ENCODE measurements at regions not wholly inside any gene's neighbourhood (a gene's known extent, or its start where the extent isn't known, plus 50 kb on each side); places are given as distances from the start of the nearest gene placed in this dataset.
"Not testable (repeated sequence)": the region's sequence is repeated elsewhere in the genome, so short reads cannot be mapped to it uniquely, and the experiment has no call there.

DNA sequence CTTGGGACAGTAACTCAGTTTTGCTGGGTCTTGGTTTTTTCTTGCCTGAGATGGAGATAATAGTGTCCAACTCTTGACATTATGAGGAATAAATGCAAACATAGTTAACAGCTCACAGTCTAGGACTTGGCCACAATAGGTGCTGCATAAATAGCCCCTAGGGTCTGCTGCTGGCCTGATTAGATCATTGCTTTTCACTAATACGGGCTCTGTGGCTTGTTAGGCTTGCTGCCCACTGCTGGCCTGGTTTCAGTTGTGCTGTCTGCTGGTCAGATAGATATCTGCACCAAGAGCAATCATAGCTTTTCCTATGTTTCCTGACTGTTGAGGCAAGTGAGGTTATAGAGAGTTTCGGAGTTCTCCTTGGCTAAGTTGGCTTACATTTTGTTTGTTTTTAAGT, 246.1 kb downstream of the DNAJB9 start:
- DNase-seq: no peak

DNA sequence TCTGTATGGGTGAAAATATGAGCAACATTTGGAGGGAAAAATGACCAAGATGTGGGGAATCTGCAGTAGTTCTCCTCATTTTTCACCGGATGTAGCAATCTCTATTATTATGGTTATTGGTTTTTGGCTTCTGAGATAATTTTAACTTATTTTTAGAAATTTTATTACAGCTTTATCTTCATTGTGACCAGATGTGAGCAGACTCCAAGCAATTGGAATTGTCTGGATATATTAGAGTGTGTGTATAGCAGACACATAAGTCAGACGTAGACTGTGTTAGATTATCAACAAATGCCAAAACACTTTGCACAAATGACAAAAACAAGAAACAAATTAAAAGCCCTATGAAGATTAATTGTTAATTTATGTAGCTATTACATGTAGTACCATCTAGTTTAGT, 249.1 kb downstream of the DNAJB9 start:
- DNase-seq: no peak

DNA sequence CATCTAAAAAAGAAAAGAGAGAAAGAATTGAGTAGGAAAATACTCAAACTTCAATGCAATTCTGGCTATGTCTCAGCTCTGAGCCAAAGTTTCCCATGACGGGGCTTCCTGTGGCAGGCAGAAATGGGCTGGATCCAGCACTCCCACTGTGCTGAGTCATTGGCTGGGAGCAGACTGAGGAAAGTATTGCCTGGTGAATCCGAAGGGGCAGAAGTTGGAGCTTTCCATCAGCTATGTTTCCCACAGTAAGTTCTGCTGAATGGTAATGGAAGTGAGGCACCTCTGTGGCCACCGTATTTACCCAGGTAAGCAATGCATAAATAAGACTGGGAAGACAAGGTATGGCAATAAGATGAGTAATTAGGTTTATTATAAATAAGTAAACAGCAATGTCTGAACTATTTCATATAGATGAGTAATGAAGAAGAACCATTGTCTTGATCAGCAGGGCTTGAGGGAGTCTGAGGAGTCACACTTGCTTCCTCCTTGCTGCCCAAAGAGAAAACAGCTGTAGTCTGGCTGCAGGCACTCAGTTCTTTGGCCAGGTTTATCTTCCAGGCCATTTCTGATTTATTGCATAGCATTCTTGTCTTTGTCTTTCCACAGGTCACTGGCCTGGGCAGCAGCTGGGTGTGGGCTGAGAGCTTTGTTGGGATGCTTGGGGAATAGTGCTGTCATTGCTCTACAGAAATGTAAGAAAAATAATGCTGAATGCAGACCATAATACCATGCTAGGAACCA, 255.3 kb downstream of the DNAJB9 start:
- DNase-seq: no peak

DNA sequence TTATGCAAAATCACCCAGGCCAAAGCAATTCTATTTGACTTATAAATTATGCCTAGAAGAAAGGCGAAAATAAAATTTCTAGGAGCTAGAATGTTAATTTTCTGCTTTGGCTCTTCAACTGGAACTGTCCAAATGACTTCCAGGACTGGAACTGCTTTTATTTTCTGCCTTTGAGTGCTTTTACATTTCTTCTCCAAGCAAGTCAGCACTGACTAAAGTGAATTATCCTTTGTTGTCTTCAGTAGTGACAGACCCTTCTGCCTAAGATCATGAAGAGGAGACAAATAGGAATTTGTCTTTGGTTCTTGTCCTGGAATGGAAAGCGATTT, 255.9 kb downstream of the DNAJB9 start:
- DNase-seq: no peak

DNA sequence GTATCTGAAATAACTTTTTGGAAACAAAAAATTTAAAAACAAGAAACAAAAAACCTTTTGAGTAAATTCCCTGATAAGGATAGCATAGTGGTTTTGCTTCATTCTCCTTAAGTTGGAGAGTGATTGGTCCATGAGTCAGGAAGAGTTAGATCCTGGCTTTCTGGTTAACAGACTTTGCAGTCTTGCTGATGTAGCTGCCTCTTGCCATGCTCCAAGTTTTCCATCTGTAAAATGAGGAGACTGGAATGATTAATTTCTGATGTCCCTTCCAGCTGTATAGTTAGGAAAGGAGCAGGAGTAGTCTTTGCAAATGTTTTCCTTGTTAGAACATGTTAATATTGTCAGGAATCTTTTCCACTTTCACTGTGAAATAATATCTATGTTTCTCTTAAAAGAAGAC, 266.6 kb downstream of the DNAJB9 start:
- no peak for DNase-seq

DNA sequence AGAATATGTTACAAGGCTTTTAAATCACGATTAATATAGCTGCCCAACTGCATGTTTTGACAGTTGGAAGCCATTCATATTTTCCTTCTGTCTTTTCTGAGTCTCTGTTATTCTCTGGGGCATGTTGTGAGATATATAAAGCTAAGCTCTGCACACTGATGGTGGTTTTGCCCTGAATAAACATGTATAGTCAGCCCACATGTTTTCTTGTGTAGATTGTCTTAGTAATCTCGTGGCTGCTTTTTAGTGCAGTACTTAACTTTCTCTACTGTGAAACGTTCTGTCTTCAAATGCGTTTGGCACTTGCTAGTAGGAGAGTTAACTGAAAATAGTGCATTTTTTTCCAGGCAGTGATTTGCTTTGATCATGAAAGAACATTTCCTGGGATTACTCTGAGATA, 268.5 kb downstream of the DNAJB9 start:
- no peak for DNase-seq

DNA sequence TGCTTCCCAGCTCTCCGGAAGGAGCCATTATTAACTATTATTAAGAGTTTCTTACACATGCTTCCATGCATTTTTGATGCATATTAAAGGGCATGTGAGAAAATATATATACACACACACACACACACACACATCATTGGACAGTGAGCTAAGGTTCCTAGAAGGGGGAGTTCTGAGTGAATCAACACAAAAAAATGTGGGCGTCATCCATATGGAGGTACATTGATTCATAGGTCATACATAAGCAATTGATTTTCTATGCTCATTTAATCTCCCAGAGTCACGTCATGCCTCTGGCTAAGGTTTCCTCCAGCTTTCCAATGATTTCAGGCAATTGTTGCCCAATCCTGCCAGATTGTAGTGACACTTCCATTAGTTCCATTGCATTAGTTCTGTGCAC, 269.4 kb downstream of the DNAJB9 start:
- no peak for DNase-seq

DNA sequence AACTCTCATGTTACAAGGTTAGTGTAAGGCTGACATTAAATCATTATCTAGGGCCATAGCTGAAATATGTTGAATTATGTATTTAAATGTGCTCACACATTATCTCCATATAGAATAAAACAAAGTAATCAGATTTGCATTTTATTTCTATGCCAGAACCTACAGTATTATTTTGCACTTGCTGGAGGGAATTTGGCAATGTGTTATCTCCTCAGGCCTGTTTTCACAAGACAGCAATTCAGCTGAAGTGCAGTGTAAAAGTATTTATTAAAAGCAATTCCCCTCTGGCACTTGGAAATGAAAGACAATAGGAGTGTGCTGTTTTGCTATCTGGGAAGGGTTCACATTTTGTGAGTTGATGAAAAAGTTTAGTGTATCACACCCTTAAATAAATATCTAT, 276.3 kb downstream of the DNAJB9 start:
- DNase-seq: no peak

DNA sequence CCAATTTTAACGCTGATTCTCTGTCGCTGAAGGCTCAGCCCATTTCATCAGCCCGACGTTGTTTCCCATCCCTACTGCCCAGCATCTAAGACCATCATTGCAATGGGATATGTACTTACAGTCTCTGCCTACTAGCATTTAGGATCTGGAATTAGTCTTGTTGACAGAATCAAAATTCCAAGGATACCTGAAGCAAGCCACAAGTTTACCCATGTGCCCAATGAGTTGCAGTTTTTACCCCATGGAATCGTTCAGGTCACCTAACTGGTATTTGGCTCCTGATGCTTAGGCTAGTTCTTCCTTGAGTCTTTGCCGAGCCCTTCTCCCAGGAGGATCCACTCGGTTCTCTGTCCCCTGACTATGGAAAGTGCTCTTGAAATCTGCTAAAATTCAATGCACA, 276.8 kb downstream of the DNAJB9 start:
- no peak for DNase-seq

DNA sequence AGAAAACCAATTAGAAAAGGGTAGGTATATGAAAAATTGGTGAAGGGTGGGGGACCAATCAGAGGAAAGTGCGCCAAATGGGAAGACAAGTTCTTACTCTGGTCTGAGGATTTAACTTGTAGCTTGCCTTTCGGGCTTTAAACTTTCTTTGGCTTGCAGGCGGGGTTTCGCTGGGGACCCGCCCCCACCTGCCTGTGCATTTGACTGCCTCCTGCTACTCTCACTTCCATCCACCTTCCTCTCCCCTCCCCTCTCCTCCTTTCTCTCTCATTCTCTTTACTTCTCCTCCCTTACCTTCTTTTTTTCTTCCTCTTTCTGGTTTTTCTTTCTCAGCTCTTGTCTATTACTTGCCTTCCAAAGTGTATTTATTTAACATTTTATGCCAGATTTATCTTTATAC, 278.8 kb downstream of the DNAJB9 start:
- no peak for DNase-seq

DNA sequence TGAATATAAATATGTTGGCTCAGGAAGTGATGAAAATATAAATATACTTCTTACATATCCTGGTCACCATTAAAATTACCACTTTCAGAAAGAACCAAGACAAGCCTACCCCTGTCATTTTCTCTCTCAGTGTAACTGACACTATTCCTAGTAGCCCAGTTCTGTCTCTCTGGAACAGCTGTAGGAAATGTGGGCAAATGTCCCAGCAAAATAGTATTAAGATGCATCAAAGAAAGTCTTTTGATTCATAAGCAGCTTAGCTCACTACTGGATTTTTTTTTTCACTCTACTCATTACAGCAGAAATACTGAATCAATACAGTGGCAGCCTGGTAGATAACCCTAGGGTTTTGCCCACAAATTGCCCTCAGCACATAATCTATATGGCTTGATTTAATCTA, 290.9 kb downstream of the DNAJB9 start:
- no peak for DNase-seq

DNA sequence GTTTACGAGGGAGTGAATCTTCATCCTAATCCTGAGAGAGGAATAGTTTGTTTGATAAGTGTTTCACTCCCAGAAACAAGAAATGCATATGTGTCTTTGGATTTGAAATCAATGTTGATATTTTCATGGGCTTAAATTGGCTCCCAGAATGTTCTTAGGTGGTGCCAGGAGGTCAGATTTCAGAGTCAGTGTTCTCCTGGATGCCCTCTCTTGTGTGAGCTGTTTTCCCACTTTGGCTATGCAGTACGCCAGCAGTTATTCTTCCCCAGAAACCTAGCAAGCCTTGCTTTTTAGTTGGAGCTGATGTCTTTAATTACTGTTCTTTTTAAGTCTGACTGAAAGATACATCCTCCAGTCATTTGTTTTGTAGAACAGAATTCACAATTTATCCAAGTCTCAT, 291.4 kb downstream of the DNAJB9 start:
- DNase-seq: no peak

DNA sequence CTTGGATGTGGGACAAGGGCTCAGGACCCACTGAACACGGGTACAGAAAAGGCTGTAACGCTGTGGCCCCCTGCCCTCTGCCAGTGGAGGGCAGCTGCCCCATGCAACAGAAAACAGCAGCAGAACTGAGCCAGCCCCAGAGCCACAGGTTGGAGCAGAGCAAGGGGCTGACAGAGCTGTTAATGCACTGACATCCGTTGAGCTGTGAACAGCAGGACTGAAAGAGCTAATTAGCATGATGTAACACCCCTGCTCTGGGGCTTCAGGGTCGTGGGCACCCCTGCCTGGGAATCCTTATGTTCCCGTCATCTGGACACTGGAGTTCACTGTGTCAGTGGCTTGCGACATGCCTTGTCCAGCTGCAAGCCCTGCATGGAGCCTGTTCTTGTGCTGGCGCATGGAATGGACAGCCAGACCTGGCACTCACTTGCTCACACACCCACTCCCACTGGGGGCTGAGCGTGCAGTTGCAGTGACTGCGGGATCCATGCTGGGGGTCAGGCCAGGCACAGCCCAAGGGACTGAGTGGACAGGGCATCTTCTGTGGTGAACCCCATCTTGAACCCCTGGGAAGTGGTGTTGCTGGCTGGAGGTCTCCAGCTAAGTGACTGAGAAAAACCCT, 293.7 kb downstream of the DNAJB9 start:
- no peak for DNase-seq

DNA sequence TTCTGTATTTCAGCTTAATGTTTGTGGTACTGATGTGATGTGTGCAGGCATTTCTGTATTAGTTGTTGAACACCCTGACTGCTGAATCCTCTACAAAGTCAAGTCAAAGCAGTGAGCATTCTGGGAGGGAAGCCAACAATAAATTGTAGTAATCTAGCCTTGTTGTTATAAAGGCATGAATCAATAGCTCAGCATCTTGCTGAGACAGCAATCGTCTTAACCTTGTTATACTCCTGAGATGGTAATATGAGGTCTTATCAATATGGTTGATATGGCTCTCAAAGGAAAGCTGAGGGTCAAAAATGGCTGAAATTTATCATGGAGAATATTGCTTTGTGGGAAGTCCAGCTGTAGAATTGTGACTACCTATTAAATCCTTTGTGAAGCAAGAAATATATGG, 299.4 kb downstream of the DNAJB9 start:
- DNase-seq: no peak

DNA sequence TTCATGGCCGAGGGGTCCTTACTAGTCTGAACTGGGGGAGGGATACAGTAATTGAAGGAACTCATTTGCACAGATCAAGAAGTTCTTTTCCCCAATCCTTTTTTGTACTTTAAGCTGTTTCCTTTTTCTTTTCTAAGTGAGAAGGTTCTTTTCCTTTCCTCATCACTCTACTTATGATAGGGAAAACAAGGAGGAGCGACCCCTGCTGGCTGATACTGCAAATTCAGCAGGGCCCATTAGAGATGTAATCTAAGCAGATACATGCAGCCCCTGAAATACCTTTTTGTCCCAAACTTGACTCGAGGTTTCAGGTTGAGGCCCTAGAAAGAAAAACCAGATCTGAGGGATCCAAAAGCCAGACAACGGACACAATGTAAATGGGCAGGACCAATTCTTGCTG, 305.5 kb downstream of the DNAJB9 start:
- DNase-seq: no peak

DNA sequence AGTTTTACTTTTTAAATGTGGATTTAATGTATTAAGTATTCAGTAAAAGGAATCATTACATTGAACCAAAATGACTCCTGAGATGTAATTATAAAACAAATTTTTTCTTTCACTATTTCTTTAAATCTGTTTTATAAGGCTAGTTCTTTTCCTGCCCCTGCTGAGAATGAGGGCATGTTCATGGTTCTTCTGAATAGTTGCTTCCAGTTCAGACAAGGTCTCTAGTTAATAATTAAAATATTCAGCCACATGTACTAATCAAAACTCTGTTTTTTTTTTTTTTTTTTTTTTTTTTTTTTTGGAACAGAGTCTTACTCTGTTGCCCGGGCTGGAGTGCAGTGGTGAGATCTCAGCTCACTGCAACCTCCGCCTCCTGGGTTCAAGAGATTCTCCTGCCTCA, 321.2 kb downstream of the DNAJB9 start:
- no peak for DNase-seq

DNA sequence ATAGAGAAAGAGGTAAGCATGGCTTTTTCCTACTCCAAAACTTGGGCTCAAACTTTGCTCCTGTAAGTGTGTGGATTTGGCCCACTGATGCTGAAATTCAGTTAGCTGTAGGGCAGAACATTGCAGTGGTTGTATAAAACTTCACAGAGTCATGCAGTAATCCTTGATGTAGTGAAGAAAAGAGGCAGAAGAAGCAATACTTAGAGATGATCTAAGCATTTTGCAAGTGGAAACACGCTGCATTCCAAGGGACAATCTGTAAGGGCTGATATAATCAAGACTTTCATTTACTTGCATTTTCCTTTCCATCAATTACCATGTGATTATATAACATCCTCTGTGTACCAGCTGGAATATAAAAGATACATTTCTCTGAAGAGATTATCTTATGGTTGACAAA, 338.8 kb downstream of the DNAJB9 start:
- no peak for DNase-seq

DNA sequence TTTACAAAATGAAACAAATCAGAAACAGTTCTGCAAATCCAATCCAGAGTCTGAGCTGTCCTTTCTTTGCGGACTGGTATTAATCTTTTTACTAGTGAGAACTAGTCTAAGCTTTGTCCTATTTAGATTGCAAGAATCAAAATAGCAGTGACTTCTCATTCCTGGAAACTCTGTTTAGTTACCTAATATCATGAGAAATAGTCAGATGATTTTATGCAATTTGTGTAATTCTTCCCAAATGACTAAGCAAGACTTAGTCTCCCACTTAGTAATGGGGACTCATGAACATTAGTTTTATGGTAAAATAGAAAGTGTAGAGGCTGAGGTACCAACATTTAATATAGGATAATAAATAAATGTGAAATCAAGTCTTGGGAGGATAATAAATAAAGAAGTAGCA, 341.3 kb downstream of the DNAJB9 start:
- DNase-seq: no peak

DNA sequence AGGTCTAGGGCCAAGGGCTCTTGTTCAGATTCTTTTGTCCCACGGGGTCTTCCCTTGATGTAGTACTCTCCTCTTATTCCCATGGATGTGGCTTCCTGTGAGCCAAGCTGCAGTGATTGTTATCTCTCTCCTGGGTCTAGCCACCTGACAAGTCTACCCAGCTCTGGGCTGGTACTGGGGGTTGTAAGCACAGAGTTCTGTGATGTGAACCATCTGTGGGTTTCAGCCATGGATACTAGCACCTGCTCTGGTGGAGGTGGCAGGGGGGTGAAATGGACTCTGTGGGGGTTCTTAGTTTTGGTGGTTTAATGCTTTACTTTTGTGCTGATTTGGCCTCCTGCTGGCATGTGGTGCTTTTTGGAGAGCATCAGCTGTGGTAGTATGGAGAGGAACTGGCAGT, 350.8 kb downstream of the DNAJB9 start:
- no peak for DNase-seq

DNA sequence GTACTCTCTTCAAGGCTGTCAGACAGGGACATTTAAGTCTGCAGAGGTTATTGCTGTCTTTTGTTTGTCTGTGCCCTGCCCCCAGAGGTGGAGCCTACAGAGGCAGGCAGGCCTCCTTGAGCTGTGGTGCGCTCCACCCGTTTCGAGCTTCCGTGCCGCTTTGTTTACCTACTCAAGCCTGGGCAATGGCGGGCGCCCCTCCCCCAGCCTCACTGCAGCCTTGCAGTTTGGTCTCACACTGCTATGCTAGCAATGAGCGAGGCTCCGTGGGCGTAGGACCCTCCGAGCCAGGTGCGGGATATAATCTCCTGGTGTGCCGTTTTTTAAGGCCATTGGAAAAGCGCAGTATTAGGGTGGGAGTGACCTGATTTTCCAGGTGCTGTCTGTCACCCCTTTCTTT, 373.4 kb downstream of the DNAJB9 start:
- DNase-seq: not testable (repeated sequence)

DNA sequence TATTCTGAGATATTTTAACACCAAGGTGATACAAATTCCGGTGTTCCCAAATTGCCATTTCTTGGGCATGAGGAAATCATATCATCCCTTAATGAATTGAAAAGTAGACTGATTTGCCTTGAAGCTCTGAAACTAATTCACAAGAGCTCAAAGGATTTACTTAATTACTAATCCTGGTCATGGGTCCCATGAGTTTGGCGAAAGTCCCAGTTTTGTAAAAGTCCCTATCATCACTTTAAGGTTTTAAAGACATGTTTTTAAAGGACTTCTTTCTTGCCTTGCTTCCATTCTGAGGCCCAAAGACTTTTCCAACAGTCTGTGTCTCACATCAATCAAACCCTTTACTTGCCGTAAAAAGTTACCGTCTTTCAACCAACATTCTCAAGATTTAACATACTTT, 377.9 kb downstream of the DNAJB9 start:
- DNase-seq: no peak

DNA sequence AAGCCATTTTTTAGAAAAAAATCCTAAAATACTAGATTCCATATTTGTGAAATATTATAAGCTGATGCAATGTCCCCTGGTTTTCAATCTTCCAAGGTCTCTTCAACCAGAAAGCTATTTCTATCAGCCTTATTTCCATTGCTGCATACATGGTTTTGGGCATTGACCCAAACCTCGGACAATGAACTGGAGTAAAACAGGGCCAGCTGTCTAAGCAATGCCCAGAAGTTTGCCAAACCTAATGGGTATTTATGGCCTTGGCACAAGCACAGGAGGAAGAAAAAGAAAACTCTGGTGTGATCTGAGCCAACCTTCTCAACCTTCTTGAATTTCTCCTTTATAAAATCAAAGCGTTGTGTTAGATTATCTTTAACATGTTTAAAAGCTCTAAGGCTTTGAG, 402.3 kb downstream of the DNAJB9 start:
- no peak for DNase-seq

DNA sequence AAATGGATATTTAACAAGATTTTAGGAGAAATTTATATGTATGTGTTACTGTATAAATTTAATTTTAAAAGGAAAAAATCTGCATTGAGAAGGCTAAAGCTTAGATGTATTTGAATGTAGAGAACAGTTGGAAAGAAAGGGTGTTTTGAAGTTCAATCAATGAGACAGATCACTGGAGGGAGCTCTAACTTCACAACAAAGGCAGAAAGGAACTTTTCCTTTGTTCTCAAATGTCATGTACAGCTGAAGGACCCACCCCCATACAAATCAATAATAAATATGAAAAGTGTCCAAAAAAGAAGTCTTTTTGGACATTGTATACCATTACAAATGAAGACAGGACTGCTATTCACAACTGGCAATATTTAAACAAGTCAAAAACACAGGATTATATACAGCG, 403.4 kb downstream of the DNAJB9 start:
- no peak for DNase-seq

DNA sequence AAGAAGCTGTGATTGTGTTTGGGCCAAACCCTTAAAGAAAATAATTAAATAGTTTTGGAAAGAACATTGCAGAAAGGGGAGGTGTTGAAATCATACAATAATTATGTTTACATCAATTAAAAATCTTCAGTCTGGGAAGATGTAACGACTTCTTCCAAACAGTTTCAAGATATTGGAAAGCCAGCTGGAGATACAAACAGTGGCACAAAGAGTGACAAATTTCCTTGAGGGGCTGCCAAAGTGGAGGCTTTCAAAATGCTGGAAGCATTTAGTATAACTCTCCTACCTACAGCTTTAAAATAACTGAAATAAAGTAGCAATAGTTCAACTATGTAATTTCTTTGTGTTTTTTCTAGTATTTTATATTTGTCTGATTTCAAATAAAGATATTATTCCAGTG, 405.0 kb downstream of the DNAJB9 start:
- DNase-seq: no peak

DNA sequence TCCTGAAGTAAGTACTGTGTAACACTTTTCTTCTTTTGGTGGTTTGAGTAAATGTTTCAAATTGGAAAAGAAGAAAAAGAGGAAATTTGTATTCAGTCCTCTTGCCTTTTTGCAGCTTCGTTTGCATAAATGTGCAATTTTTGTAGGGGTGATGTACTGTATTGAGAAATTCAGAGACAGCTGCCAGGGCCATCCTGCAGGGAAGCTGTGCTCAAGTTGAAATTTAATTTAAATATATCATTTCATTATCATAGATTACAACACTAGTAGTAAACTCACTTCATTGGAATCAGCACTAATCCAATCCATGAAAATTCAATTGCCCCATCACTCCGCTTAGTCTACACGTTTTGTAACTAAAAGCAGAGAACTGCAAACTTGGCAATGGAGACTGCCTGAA, 415.4 kb downstream of the DNAJB9 start:
- no peak for DNase-seq
